Thyroid gland (tissue), 4 donors: ENCODE measurements at regions not wholly inside any gene's neighbourhood (a gene's known extent, or its start where the extent isn't known, plus 50 kb on each side); places are given as distances from the start of the nearest gene placed in this dataset.

Source experiments
- DNase-seq, 2 donors: peaks; one replicate each; pipeline ENCODE4 v3.0.0-alpha.2; 2019
- H3K27ac ChIP-seq, 3 donors: fragments of 200-600 bp; sonication (generic); 1 replicate in 2 of 3; 2 replicates in 1 of 3; pipeline ENCODE4 v1.5.1; 2016 to 2019; ENCODE audit warnings: mild to moderate bottlenecking in 1 of 3, moderate library complexity in 1 of 3
- H3K27me3 ChIP-seq: fragments of 200-600 bp; sonication (generic); one replicate; pipeline ENCODE4 v1.5.1; 2019
- H3K36me3 ChIP-seq, 2 donors: fragments of 200-600 bp; sonication (generic); one replicate each; pipeline ENCODE4 v1.5.1; 2016 to 2019
- H3K4me1 ChIP-seq, 2 donors: fragments of 200-600 bp; sonication (generic); one replicate each; pipeline ENCODE4 v1.5.1; 2017 to 2019
- H3K4me3 ChIP-seq, 3 donors: fragments of 200-600 bp; sonication (generic); replicated peaks in 1 of 3; 1 replicate in 2 of 3; 2 replicates in 1 of 3; pipeline ENCODE4 v1.5.1; 2016; ENCODE audit warnings: mild to moderate bottlenecking in 1 of 3
- H3K9me3 ChIP-seq: fragments of 200-600 bp; sonication (generic); one replicate; pipeline ENCODE4 v1.5.1; 2017
- POLR2A ChIP-seq, 2 donors: fragments of 450-650 bp; IDR thresholded peaks; one replicate each; pipeline ENCODE4 v1.6.1; 2017; ENCODE audit warnings: antibody characterized with exemption in 2 of 2, mild to moderate bottlenecking in 2 of 2, moderate library complexity in 1 of 2
- WGBS, 2 donors: methylation state at CpG; one replicate each; pipeline ENCODE4 v1.1.5; 2017; 5-methylcytosine and 5-hydroxymethylcytosine counted together
- intact Hi-C: fragments of 100-400 bp; cut with DNase I; formaldehyde crosslinking; loops from one replicate; pipeline ENCODE4 v1.15.1; 2023
- TF ChIP-seq, protein P1 (sequence below), 6 experiments: fragments of 200-600 bp in 3 of 6; fragments of 450-650 bp in 3 of 6; sonication (generic) in 3 of 6; IDR thresholded peaks; one replicate each; pipeline ENCODE4 v1.5.1; 2016 to 2019; ENCODE audit warnings: antibody characterized with exemption in 6 of 6, mild to moderate bottlenecking in 2 of 6, inconsistent platforms in 1 of 6, moderate library complexity in 1 of 6

GRCh38 chr20:48358176-48359054 is 469.4 kb downstream of the PREX1 start:
- Histone ChIP-seq H3K4me1 (no peaks in the 10 kb centered on the region), H3K4me3 (no peak overlapping the region), H3K9me3 (no peaks in the 10 kb centered on the region), H3K27me3 (no peaks in the 10 kb centered on the region), H3K36me3 (no peaks in the 10 kb centered on the region), H3K27ac (no peak overlapping the region)
- DNase-seq = no peak
- WGBS, 2 donors = 74 to 76% methylated on average over 11 of the region's 11 CpGs
- TF ChIP-seq POLR2A (IDR thresholded peaks at IDR 0.05) = no peak
- TF ChIP-seq, protein P1, sequence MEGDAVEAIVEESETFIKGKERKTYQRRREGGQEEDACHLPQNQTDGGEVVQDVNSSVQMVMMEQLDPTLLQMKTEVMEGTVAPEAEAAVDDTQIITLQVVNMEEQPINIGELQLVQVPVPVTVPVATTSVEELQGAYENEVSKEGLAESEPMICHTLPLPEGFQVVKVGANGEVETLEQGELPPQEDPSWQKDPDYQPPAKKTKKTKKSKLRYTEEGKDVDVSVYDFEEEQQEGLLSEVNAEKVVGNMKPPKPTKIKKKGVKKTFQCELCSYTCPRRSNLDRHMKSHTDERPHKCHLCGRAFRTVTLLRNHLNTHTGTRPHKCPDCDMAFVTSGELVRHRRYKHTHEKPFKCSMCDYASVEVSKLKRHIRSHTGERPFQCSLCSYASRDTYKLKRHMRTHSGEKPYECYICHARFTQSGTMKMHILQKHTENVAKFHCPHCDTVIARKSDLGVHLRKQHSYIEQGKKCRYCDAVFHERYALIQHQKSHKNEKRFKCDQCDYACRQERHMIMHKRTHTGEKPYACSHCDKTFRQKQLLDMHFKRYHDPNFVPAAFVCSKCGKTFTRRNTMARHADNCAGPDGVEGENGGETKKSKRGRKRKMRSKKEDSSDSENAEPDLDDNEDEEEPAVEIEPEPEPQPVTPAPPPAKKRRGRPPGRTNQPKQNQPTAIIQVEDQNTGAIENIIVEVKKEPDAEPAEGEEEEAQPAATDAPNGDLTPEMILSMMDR (IDR thresholded peaks at IDR 0.05) = no peak
- intact Hi-C loops = no loop called here

DNA sequence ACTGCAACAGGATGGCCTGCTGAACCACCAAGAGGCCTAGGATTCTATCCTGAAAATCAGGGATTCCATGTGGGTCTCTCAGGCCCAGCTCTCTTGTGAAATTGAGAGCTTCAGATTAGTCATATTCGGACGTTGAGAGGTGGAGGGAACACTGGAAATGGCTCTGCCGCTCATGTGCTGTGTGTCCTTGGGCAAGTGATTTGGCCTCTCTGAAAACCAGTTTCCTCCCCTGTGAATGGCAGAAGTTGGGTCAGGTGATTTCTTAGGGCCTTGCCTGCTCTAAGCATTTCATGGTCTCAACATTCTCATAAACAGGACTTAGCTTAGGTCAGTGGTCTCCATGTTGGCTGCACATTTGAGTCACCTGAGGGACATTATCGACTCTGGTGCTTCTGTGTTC is 470.1 kb downstream of the PREX1 start:
- 73 to 94% methylated on average over 3 to 4 of the region's 4 CpGs for WGBS, 2 donors
- intact Hi-C loops = no loop called here
- DNase-seq = no peak

GRCh38 chr20:48354903-48355302 is 472.9 kb downstream of the PREX1 start:
- no peak overlapping the region for H3K27ac ChIP-seq
- intact Hi-C loops = no loop called here
- no peak for DNase-seq
- H3K4me1 ChIP-seq = no peaks in the 10 kb centered on the region
- H3K36me3 ChIP-seq = no peaks in the 10 kb centered on the region
- H3K4me3 ChIP-seq = no peak overlapping the region
- no peaks in the 10 kb centered on the region for H3K9me3 ChIP-seq
- TF ChIP-seq, protein P1 (IDR thresholded peaks at IDR 0.05) = no peak
- TF ChIP-seq POLR2A (IDR thresholded peaks at IDR 0.05) = no peak
- no peaks in the 10 kb centered on the region for H3K27me3 ChIP-seq
- WGBS, 2 donors = 88 to 100% methylated on average over 1 of the region's 1 CpG

More for the DNA sequence above, 470.1 kb downstream of the PREX1 start:
- TF ChIP-seq POLR2A (IDR thresholded peaks at IDR 0.05) = no peak
- TF ChIP-seq, protein P1 (IDR thresholded peaks at IDR 0.05) = no peak
- no peak overlapping the region for H3K27ac ChIP-seq
- no peak overlapping the region for H3K4me3 ChIP-seq
- no peaks in the 10 kb centered on the region for H3K9me3 ChIP-seq
- no peaks in the 10 kb centered on the region for H3K4me1 ChIP-seq
- H3K36me3 ChIP-seq = no peaks in the 10 kb centered on the region
- H3K27me3 ChIP-seq = no peaks in the 10 kb centered on the region

DNA sequence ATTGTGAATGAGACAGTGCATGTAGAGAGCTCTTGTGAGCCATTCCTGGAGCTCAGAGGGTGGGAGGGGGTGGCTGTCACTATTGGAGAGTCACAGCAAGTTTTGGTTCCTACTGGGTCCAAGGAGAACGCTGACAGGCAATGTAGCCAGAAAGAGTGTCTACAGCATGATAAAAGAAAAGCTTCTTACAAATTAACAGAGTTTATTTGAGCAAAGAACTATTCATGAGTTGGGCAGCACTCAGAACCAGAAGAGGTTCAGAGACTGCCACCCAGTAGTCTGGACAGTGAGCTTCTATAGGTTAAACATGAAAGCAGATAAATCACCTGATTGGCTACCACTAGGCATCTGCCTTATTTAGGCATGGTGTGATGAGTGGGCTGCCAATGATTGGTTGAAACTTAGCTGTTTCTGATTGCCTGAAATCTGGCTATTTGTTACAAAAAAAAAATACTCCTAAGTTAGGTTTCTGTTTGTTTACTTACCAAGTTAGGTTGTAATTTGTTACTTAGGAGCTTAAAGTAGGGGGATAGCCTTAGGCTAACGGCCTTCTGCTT is 473.4 kb downstream of the PREX1 start:
- no peak overlapping the region for H3K27ac ChIP-seq
- H3K27me3 ChIP-seq = no peaks in the 10 kb centered on the region
- H3K4me1 ChIP-seq = no peaks in the 10 kb centered on the region
- H3K9me3 ChIP-seq = no peaks in the 10 kb centered on the region
- TF ChIP-seq POLR2A (IDR thresholded peaks at IDR 0.05) = no peak
- TF ChIP-seq, protein P1 (IDR thresholded peaks at IDR 0.05) = no peak
- intact Hi-C loops = no loop called here
- H3K36me3 ChIP-seq = no peaks in the 10 kb centered on the region
- WGBS, 2 donors = 90% methylated on average over 2 of the region's 2 CpGs
- DNase-seq = no peak
- no peak overlapping the region for H3K4me3 ChIP-seq

- no peak overlapping the region for H3K27ac ChIP-seq
- H3K4me1 ChIP-seq = no peaks in the 10 kb centered on the region
- H3K27me3 ChIP-seq = no peaks in the 10 kb centered on the region
- WGBS, 2 donors = 87 to 93% methylated on average over 3 of the region's 3 CpGs
- no peaks in the 10 kb centered on the region for H3K36me3 ChIP-seq
- H3K4me3 ChIP-seq = no peak overlapping the region
- intact Hi-C loops = no loop called here
- H3K9me3 ChIP-seq = no peaks in the 10 kb centered on the region
- TF ChIP-seq, protein P1 (IDR thresholded peaks at IDR 0.05) = no peak
- TF ChIP-seq POLR2A (IDR thresholded peaks at IDR 0.05) = no peak
- no peak for DNase-seq
Observed at GRCh38 chr20:48352628-48353027, 475.2 kb downstream of the PREX1 start.
